C4-2B (cell line): ENCODE measurements at regions not wholly inside any gene's neighbourhood (a gene's known extent, or its start where the extent isn't known, plus 50 kb on each side); places are given as distances from the start of the nearest gene placed in this dataset.

Source experiments
- H3K27ac ChIP-seq: fragments of 450-650 bp; 2 replicates; pipeline ENCODE4 v1.5.1; 2017
- CTCF ChIP-seq: fragments of 450-650 bp; conservative IDR thresholded peaks from 2 replicates; pipeline ENCODE4 v1.5.1; 2017; ENCODE audit warnings: mild to moderate bottlenecking
- ZFX ChIP-seq: fragments of 450-650 bp; IDR thresholded peaks from 2 replicates; pipeline ENCODE4 v1.6.1; 2017

GRCh38 chr10:75305675-75306074 is 69.9 kb upstream of the COMTD1 start:
- TF ChIP-seq ZFX (no peak), CTCF (no peak)
- no peak overlapping the region for H3K27ac ChIP-seq

DNA sequence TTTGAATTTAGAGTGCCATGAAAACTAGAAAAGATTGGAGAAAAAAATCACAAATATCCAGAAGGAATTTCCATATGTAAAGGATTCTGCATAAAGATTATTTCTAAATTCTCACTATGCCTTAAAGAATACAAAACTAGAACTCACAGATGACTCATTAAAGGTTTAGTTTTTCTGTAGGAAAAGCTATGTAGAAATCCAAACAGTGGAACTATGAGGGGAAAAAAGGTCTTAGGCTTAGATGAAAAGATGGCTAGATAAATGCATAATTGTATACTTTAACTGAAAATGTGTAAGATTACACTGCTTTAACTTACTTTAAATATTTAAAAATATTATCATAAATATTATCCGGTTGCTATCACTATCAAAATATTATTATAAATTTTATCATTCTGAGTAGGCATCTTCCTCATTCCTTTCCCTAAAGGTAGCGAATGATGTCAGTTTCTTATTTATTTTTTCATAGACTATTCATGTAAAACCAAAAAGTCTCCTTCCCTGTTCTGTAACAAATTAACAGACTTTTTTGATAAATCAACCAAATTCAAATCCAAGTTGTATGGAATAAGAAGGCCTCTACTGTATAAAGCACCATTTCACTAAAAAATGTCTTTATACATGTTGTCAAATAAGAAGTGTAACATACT is 69.1 kb upstream of the COMTD1 start:
- no peak overlapping the region for H3K27ac ChIP-seq
- TF ChIP-seq CTCF (no peak), ZFX (no peak)

DNA sequence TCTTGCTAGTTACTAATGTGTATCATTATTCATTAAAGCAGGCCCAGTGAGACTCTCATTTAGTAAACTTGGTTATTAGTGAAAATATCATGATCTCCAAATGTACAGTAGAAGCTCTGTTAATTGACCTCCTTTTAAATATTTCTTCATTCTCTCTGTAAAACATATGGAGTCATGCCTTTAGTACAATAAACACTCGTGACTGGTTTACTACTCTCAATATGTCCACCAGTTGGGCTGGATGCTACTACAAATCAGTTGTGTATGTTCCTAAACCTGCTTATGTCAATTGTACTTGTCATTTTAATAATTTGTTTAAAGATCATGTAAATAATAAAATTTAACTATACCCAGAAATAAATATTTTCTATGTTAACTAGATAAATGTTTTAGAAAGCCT is 68.6 kb upstream of the COMTD1 start:
- no peak overlapping the region for H3K27ac ChIP-seq
- TF ChIP-seq ZFX, result no peak
- TF ChIP-seq CTCF, result no peak

DNA sequence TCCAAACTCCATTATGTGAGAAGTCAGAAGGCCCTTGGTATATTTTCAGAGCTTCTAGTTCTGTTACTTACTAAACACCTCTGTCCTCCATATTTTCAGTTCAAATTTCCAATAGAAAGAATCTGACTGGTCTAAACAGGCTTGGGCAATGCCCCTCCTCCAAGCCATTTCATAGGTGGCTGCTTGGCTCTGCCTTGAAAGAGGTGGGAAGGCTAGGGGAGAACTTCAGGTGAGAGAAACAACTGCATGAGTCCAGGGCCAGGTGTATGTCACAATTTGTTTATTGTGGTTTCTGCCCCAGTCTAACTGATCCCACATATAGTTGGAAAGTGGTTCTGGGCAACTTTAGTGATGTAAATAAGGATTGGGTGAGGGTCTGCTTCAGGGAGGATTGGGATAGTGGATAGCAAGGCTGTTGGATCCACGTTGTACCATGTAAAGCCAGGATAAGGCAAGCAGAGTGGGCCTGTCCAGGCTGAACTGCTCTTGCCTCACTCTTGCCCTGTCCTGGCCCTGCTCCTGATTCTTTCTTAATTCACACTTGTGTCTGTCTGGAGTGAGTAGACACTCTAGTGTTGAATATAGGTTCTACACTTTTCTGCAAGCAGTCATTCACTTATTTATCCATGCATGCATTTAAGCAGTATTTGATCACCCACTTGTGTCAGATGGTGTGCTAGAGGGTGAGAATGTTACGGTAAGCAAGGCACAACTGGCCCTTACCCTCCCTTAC is 67.5 kb upstream of the COMTD1 start:
- no peak overlapping the region for H3K27ac ChIP-seq
- no peak for TF ChIP-seq CTCF
- no peak for TF ChIP-seq ZFX

DNA sequence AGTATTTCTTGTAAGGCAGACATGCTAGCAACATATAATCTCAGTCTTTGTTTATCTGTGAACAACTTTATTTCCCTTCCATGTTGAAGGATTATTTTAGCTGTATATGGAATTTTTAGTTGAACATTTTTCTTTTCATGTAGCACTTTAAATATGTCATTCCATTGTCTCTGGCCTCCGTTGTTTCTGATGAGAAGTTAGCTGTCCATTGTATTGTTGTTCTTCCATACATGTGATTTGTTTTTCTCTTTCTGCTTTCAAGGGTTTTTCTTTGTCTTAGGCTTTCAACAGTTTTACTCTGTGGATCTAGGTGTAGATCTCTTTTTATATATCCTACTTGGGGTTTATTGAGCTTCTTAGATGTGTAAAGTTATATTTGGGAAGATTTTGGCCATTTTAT is 66.3 kb upstream of the COMTD1 start:
- H3K27ac ChIP-seq, result no peak overlapping the region
- TF ChIP-seq CTCF, result no peak
- TF ChIP-seq ZFX, result no peak

DNA sequence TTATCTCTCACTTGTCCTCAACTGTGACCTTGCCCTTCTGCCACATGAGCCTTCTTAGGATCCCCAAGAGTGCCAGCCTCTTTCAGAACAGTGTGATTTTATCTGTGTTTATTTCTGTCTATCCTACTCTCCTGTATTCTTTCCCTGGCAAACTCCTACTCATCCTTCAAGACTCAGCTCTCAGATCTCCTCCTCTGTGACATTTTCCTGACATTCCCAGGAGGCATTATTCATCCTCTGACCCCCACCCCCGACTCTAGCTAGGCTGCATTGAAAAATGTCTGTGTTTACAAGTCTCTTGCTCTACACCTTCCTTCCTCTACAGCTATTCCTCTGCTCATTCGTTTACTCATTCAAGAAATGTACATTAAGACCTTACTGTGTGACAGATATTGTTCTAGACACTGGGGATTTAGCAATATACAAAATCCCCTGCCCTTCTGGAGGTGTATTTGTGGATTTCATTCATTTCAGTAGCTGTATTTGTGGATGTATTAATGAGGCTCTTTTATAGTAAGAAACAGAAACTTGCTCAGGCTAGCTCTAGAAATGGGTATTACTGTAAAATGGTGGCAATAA is 61.4 kb upstream of the COMTD1 start:
- TF ChIP-seq ZFX (no peak), CTCF (no peak)
- no peak overlapping the region for H3K27ac ChIP-seq

DNA sequence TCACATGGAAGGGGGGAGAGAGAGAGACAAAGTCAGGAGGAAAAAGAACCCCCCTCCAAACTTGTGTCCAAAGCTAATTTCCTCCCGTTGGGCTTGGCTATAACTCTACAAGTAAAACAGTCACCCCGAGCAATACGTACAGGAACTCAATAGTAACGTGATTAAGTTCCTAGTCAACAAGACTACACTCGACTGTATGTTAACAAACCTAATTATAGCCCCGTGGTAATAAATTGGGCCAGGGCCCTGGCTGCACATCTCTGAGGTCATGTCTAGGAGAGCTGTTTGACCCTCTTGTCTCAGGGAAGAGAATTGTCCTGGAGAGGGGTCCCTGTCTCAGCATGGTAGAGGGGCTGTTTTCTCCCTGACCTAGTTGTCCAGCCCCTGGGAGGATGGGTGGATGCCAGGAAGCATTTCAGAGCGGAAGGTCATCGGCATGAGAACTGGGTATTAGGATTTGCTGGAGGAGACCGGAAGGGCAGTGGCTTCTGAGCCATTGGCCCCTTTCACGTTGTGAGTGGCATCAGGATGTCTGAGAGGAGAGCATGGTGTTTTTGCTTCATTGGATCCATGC is 60.2 kb upstream of the COMTD1 start:
- no peak overlapping the region for H3K27ac ChIP-seq

More for the DNA sequence above, 60.2 kb upstream of the COMTD1 start:
- TF ChIP-seq CTCF, result no peak
- TF ChIP-seq ZFX, result no peak
